Neural progenitor cell (in vitro differentiated cells): ENCODE measurements at regions not wholly inside any gene's neighbourhood (a gene's known extent, or its start where the extent isn't known, plus 50 kb on each side); places are given as distances from the start of the nearest gene placed in this dataset.
"Not testable (repeated sequence)": the region's sequence is repeated elsewhere in the genome, so short reads cannot be mapped to it uniquely, and the experiment has no call there.

Experiments
- DNase-seq: peaks from one replicate; pipeline ENCODE4 v3.0.0-alpha.2; 2016; ENCODE audit warnings: low spot score
- H2AFZ ChIP-seq: fragments of 200-600 bp; sonication (generic); replicated peaks from 2 replicates; pipeline ENCODE4 v1.6.1; 2016; ENCODE audit warnings: antibody characterized with exemption
- H3F3A ChIP-seq: fragments of 200-600 bp; sonication (generic); 2 replicates; pipeline ENCODE4 v1.6.1; 2016; ENCODE audit warnings: antibody characterized with exemption, low read depth
- H3K27ac ChIP-seq: fragments of 200-600 bp; sonication (generic); 2 replicates; pipeline ENCODE4 v1.5.1; 2016; ENCODE audit warnings: mild to moderate bottlenecking
- H3K27me3 ChIP-seq: fragments of 200-600 bp; sonication (generic); 2 replicates; pipeline ENCODE4 v1.6.1; 2016; ENCODE audit warnings: mild to moderate bottlenecking, moderate library complexity
- H3K36me3 ChIP-seq: fragments of 200-600 bp; sonication (generic); 2 replicates; pipeline ENCODE4 v1.5.1; 2016
- H3K4me1 ChIP-seq: fragments of 200-600 bp; sonication (generic); 2 replicates; pipeline ENCODE4 v1.6.1; 2016; ENCODE audit warnings: mixed run types
- H3K4me2 ChIP-seq: fragments of 200-600 bp; sonication (generic); 2 replicates; pipeline ENCODE4 v1.6.1; 2016
- H3K4me3 ChIP-seq: fragments of 200-600 bp; sonication (generic); 2 replicates; pipeline ENCODE4 v1.5.1; 2016
- H3K79me2 ChIP-seq: fragments of 200-600 bp; sonication (generic); 2 replicates; pipeline ENCODE4 v1.6.1; 2016; ENCODE audit warnings: low read depth
- H3K9ac ChIP-seq: fragments of 200-600 bp; sonication (generic); 2 replicates; pipeline ENCODE4 v1.6.1; 2016
- H3K9me3 ChIP-seq: fragments of 200-600 bp; sonication (generic); 2 replicates; pipeline ENCODE4 v1.5.1; 2016; ENCODE audit warnings: low read depth
- H4K20me1 ChIP-seq: fragments of 200-600 bp; sonication (generic); 2 replicates; pipeline ENCODE4 v1.6.1; 2016; ENCODE audit warnings: low read depth
- H3K27ac Mint-ChIP-seq: 3 replicates; pipeline ENCODE4 v1.8.0; 2021; ENCODE audit warnings: mixed read lengths
- H3K27me3 Mint-ChIP-seq: 2 replicates; pipeline ENCODE4 v1.8.0; 2022; ENCODE audit warnings: low read depth, mild to moderate bottlenecking, inconsistent platforms, moderate library complexity, mixed read lengths; ENCODE audit not compliant: insufficient read depth
- H3K36me3 Mint-ChIP-seq: 3 replicates; pipeline ENCODE4 v1.8.0; 2021; ENCODE audit warnings: mixed read lengths
- H3K4me1 Mint-ChIP-seq: 3 replicates; pipeline ENCODE4 v1.8.0; 2021; ENCODE audit warnings: mixed read lengths
- H3K4me3 Mint-ChIP-seq: 3 replicates; pipeline ENCODE4 v1.8.0; 2021; ENCODE audit warnings: mild to moderate bottlenecking, moderate library complexity, mixed read lengths
- H3K9me3 Mint-ChIP-seq: 3 replicates; pipeline ENCODE4 v1.8.0; 2020; ENCODE audit warnings: mixed read lengths
- EZH2 ChIP-seq: fragments of 200-600 bp; sonication (generic); IDR thresholded peaks from 2 replicates; pipeline ENCODE4 v1.6.1; 2017; ENCODE audit warnings: antibody characterized with exemption, mild to moderate bottlenecking, moderate library complexity
- EZH2phosphoT487 ChIP-seq: fragments of 200-600 bp; sonication (generic); IDR thresholded peaks from 2 replicates; pipeline ENCODE4 v1.6.1; 2017; ENCODE audit warnings: antibody characterized with exemption
- TF ChIP-seq, protein P1 (sequence below): fragments of 200-600 bp; sonication (generic); IDR thresholded peaks from 2 replicates; pipeline ENCODE4 v1.5.1; 2017; ENCODE audit warnings: antibody characterized with exemption, mild to moderate bottlenecking

DNA sequence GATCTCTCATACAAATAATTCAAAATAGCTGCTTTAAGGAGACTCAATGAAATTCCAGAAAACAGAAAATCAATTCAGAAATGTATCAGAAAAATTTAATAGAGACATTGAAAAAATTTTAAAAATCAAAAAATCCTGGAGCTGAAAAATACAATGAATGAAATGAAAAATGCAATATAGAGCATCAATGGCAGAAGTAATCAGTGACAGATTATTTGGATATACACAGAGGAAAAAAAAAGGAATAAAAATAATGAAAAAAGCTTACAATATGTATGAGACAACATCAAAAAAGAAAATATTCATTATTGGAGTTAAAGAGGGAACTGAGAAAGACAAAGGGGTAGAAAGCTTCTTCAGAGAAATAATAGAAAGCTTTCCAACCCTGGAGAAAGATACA lies 122.9 kb upstream of the KLF14 start:
- Mint-ChIP-seq H3K4me1 (no peaks in the 10 kb centered on the region), H3K36me3 (no peaks in the 10 kb centered on the region), H3K27me3 (peaks cover 8% of the 10 kb centered on the region), H3K27ac (no peak overlapping the region), H3K4me3 (no peak overlapping the region), H3K9me3 (peaks cover 30% of the 10 kb centered on the region)
- no peaks in the 10 kb centered on the region for H3F3A ChIP-seq
- TF ChIP-seq EZH2: no peak
- TF ChIP-seq EZH2phosphoT487: no peak
- TF ChIP-seq, protein P1, sequence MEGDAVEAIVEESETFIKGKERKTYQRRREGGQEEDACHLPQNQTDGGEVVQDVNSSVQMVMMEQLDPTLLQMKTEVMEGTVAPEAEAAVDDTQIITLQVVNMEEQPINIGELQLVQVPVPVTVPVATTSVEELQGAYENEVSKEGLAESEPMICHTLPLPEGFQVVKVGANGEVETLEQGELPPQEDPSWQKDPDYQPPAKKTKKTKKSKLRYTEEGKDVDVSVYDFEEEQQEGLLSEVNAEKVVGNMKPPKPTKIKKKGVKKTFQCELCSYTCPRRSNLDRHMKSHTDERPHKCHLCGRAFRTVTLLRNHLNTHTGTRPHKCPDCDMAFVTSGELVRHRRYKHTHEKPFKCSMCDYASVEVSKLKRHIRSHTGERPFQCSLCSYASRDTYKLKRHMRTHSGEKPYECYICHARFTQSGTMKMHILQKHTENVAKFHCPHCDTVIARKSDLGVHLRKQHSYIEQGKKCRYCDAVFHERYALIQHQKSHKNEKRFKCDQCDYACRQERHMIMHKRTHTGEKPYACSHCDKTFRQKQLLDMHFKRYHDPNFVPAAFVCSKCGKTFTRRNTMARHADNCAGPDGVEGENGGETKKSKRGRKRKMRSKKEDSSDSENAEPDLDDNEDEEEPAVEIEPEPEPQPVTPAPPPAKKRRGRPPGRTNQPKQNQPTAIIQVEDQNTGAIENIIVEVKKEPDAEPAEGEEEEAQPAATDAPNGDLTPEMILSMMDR: no peak
- H2AFZ ChIP-seq: no peak overlapping the region
- no peaks in the 10 kb centered on the region for H3K27me3 ChIP-seq
- H3K27ac ChIP-seq: no peak overlapping the region
- H3K4me3 ChIP-seq: no peak overlapping the region
- H4K20me1 ChIP-seq: no peaks in the 10 kb centered on the region
- no peaks in the 10 kb centered on the region for H3K79me2 ChIP-seq
- H3K4me2 ChIP-seq: no peak overlapping the region
- DNase-seq: no peak
- H3K9me3 ChIP-seq: no peaks in the 10 kb centered on the region
- H3K9ac ChIP-seq: no peak overlapping the region
- no peaks in the 10 kb centered on the region for H3K36me3 ChIP-seq
- H3K4me1 ChIP-seq: no peaks in the 10 kb centered on the region

GRCh38 chr7:130860832-130861231 lies 126.8 kb upstream of the KLF14 start:
- H3K4me3 Mint-ChIP-seq, H3K4me2 ChIP-seq, DNase-seq, H2AFZ ChIP-seq, H3K27me3 ChIP-seq, H3K4me1 Mint-ChIP-seq, H4K20me1 ChIP-seq, H3K9ac ChIP-seq, H3K36me3 ChIP-seq, H3K36me3 Mint-ChIP-seq, H3K9me3 ChIP-seq, H3K79me2 ChIP-seq, H3K27ac ChIP-seq, H3K4me3 ChIP-seq, H3F3A ChIP-seq, H3K27me3 Mint-ChIP-seq, H3K27ac Mint-ChIP-seq, H3K4me1 ChIP-seq: not testable (repeated sequence)
- H3K9me3 Mint-ChIP-seq: peaks cover 33% of the 10 kb centered on the region

DNA sequence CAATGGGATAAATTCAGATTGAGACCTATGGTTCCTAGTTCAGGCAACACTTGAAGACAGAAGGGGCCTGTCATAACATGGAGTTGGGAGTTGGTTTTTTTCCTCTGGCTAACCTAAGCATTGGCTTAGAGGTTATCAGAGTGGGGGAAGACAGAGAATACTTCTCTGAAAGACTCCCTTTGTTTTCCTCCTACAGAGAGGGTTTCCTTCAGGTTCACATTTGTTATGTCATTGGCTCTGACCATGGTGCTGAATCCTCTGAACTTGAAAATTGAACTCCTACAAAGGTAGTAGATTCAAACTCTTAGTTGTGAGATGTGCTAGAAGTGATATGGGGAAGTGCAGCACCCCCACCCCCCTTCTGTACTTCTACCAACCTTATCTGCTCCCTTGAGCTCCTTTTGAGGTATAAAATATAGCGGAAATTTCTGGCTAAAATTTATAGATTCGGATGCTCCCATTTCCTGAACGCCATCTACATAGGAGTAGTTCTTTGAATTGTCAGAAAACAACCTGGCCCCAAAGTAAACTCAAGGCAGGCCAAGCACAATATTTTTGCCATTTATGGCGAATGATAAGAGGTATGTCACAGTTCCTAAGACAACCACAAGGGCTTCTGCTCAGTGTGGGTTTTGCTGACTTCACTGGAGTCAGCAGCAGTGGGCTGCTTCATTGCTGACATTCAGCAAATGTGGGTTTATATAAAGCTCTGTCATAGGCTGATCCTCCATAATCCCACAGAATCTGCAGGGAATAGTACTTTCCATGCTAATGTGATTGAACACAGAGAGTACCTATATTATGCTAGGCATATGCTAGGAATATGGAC lies 131.6 kb upstream of the KLF14 start:
- TF ChIP-seq, protein P1: peak; percentile 13
- no peak for TF ChIP-seq EZH2phosphoT487
- peak; percentile 24 for DNase-seq
- no peak overlapping the region for H3K4me3 Mint-ChIP-seq
- no peak overlapping the region for H3K4me2 ChIP-seq
- no peaks in the 10 kb centered on the region for H3K4me1 ChIP-seq
- H2AFZ ChIP-seq: no peak overlapping the region
- H3K4me3 ChIP-seq: no peak overlapping the region
- no peaks in the 10 kb centered on the region for H3K36me3 ChIP-seq
- H3K27me3 ChIP-seq: no peaks in the 10 kb centered on the region
- H3K27ac Mint-ChIP-seq: no peak overlapping the region
- peaks cover 8% of the 10 kb centered on the region for H3K9me3 Mint-ChIP-seq
- no peak overlapping the region for H3K9ac ChIP-seq
- H3K79me2 ChIP-seq: no peaks in the 10 kb centered on the region
- no peaks in the 10 kb centered on the region for H3K9me3 ChIP-seq
- no peaks in the 10 kb centered on the region for H3K4me1 Mint-ChIP-seq
- no peaks in the 10 kb centered on the region for H3K36me3 Mint-ChIP-seq
- H4K20me1 ChIP-seq: no peaks in the 10 kb centered on the region
- H3K27me3 Mint-ChIP-seq: peaks cover 5% of the 10 kb centered on the region
- no peaks in the 10 kb centered on the region for H3F3A ChIP-seq
- H3K27ac ChIP-seq: no peak overlapping the region

GRCh38 chr7:130867039-130867438 lies 133.0 kb upstream of the KLF14 start:
- H3K4me2 ChIP-seq: no peak overlapping the region
- H3K27ac ChIP-seq: no peak overlapping the region
- Mint-ChIP-seq H3K27ac (no peak overlapping the region), H3K27me3 (peaks cover 5% of the 10 kb centered on the region), H3K4me1 (no peaks in the 10 kb centered on the region), H3K9me3 (peaks cover 4% of the 10 kb centered on the region), H3K4me3 (no peak overlapping the region), H3K36me3 (no peaks in the 10 kb centered on the region)
- no peaks in the 10 kb centered on the region for H3K36me3 ChIP-seq
- no peaks in the 10 kb centered on the region for H3K27me3 ChIP-seq
- no peaks in the 10 kb centered on the region for H4K20me1 ChIP-seq
- no peak overlapping the region for H2AFZ ChIP-seq
- H3K9ac ChIP-seq: no peak overlapping the region
- H3F3A ChIP-seq: no peaks in the 10 kb centered on the region
- no peaks in the 10 kb centered on the region for H3K9me3 ChIP-seq
- no peaks in the 10 kb centered on the region for H3K79me2 ChIP-seq
- no peak for TF ChIP-seq EZH2phosphoT487
- TF ChIP-seq, protein P1: no peak
- no peak for TF ChIP-seq EZH2
- DNase-seq: no peak
- no peak overlapping the region for H3K4me3 ChIP-seq
- H3K4me1 ChIP-seq: no peaks in the 10 kb centered on the region
